NCI-H748 (cell line): ENCODE measurements at regions not wholly inside any gene's neighbourhood (a gene's known extent, or its start where the extent isn't known, plus 50 kb on each side); places are given as distances from the start of the nearest gene placed in this dataset.

Source experiments
- DNase-seq: peaks from one replicate; lab custom pipeline; 2025; ENCODE audit not compliant: unreplicated experiment; lab: John Stamatoyannopoulos, UW

GRCh38 chr11:31910950-31911576, 99.9 kb upstream of the PAX6 start:
- DNase-seq = no peak

- DNase-seq = no peak
Measured at GRCh38 chr11:31903225-31904074, 92.3 kb upstream of the PAX6 start.

- no peak for DNase-seq
Measured at GRCh38 chr11:31902706-31903105, 91.6 kb upstream of the PAX6 start.

GRCh38 chr11:31895926-31896325, 84.8 kb upstream of the PAX6 start:
- no peak for DNase-seq

GRCh38 chr11:31887180-31887579, 76.1 kb upstream of the PAX6 start:
- DNase-seq = no peak

GRCh38 chr11:31884080-31884479, 73.0 kb upstream of the PAX6 start:
- DNase-seq = no peak

GRCh38 chr11:31883435-31883834, 72.3 kb upstream of the PAX6 start:
- DNase-seq = no peak

GRCh38 chr11:31882951-31883392, 71.8 kb upstream of the PAX6 start:
- no peak for DNase-seq

- DNase-seq = no peak
Measured at GRCh38 chr11:31881825-31882224, 70.7 kb upstream of the PAX6 start.

- no peak for DNase-seq
Measured at GRCh38 chr11:31879681-31880080, 68.6 kb upstream of the PAX6 start.

- DNase-seq = no peak
Measured at GRCh38 chr11:31877863-31878262, 66.7 kb upstream of the PAX6 start.

GRCh38 chr11:31877083-31877482, 66.0 kb upstream of the PAX6 start:
- no peak for DNase-seq

- no peak for DNase-seq
Measured at GRCh38 chr11:31875866-31876560, 64.9 kb upstream of the PAX6 start.

GRCh38 chr11:31874631-31875191, 63.6 kb upstream of the PAX6 start:
- DNase-seq = no peak

- no peak for DNase-seq
Measured at GRCh38 chr11:31873124-31873523, 62.0 kb upstream of the PAX6 start.

GRCh38 chr11:31872076-31872443, 60.9 kb upstream of the PAX6 start:
- no peak for DNase-seq

GRCh38 chr11:31871310-31872075, 60.4 kb upstream of the PAX6 start:
- no peak for DNase-seq

- peak; percentile 84 for DNase-seq
Measured at GRCh38 chr11:31870609-31871309, 59.6 kb upstream of the PAX6 start.

- no peak for DNase-seq
Measured at GRCh38 chr11:31869986-31870385, 58.9 kb upstream of the PAX6 start.

- DNase-seq = no peak
Measured at GRCh38 chr11:31865606-31866300, 54.6 kb upstream of the PAX6 start.
